HCT116 (cell line): ENCODE measurements at regions not wholly inside any gene's neighbourhood (a gene's known extent, or its start where the extent isn't known, plus 50 kb on each side); places are given as distances from the start of the nearest gene placed in this dataset.

Experiments used
- ATAC-seq: fragments of 200-7000 bp; cut with Tn5 transposase; 2 replicates; pipeline ENCODE4 v1.9.1; 2020; ENCODE audit warnings: mild to moderate bottlenecking, moderate library complexity
- BruUV-seq: library from RNA; stranded (reverse); fragments of 400-500 nt; replicated peaks from 2 replicates; lab custom pipeline; 2021; lab: Mats Ljungman, UMichigan
- CTCF ChIA-PET: fragments of 300-600 bp; sonication (Branson Sonifier 250); formaldehyde crosslinking; loops from one replicate; lab custom pipeline; 2021; ENCODE audit warnings: antibody characterized with exemption; lab: Charles Lee
- POLR2A ChIA-PET: fragments of 300-600, 350-600 bp; sonication (Branson Sonifier 250); formaldehyde crosslinking; loops from one replicate; lab custom pipeline; 2021; ENCODE audit warnings: antibody characterized with exemption; lab: Charles Lee
- RAD21 ChIA-PET, 2 experiments: fragments of 300-600 bp; sonication (Branson Sonifier 250); formaldehyde crosslinking; loops; one replicate each; lab custom pipeline; 2023; ENCODE audit warnings: low total read pairs in 2 of 2; ENCODE audit not compliant: uncharacterized antibody in 2 of 2, unreplicated experiment in 2 of 2, low non-redundant PET in 1 of 2; lab: Charles Lee
- DNase-seq: peaks from one replicate; pipeline ENCODE4 v3.0.0-alpha.2; 2010; ENCODE audit warnings: low read depth, low spot score
- H2AFZ ChIP-seq: fragments of 200-600 bp; shearing (Covaris generic), sonication (generic); 2 replicates; pipeline ENCODE4 v1.6.1; 2017; ENCODE audit warnings: low read depth, mixed run types, mixed read lengths, antibody characterized with exemption, low read length; ENCODE audit not compliant: poor library complexity, severe bottlenecking
- H3K27ac ChIP-seq: 2 replicates; pipeline ENCODE4 v1.5.1; 2012; ENCODE audit warnings: low read depth, low read length
- H3K27me3 ChIP-seq: fragments of 200-600 bp; sonication (generic); 2 replicates; pipeline ENCODE4 v1.6.1; 2016; ENCODE audit warnings: mixed run types, low read length, mixed read lengths; ENCODE audit not compliant: insufficient read depth
- H3K36me3 ChIP-seq, 2 experiments: fragments of 200-500 bp in 1 of 2; fragments of 200-600 bp in 1 of 2; sonication (Bioruptor generic) in 1 of 2; sonication (generic) in 1 of 2; 2 replicates each; pipeline versions ENCODE4 v1.5.1 to v1.6.1; 2014 to 2016; ENCODE audit warnings: low read length in 2 of 2, inconsistent platforms in 1 of 2, mixed read lengths in 1 of 2, mixed run types in 1 of 2; ENCODE audit not compliant: insufficient read depth in 2 of 2, control insufficient read depth in 1 of 2
- H3K4me1 ChIP-seq, 2 experiments: fragments of 200-600 bp in 1 of 2; sonication (generic) in 1 of 2; 2 replicates each; pipeline versions ENCODE4 v1.5.1 to v1.6.1; 2012 to 2017; ENCODE audit warnings: low read length in 2 of 2, inconsistent platforms in 1 of 2, mild to moderate bottlenecking in 1 of 2, mixed read lengths in 1 of 2, mixed run types in 1 of 2, moderate library complexity in 1 of 2; ENCODE audit not compliant: insufficient read depth in 2 of 2, control insufficient read depth in 1 of 2
- H3K4me2 ChIP-seq: fragments of 200-600 bp; sonication (generic); 2 replicates; pipeline ENCODE4 v1.6.1; 2017; ENCODE audit warnings: mixed run types, low read length, mixed read lengths
- H3K4me3 ChIP-seq, 2 experiments: fragments of 200-600 bp in 1 of 2; sonication (generic) in 1 of 2; replicated peaks in 1 of 2; 2 replicates each; pipeline ENCODE4 v1.5.1; 2011 to 2016; ENCODE audit warnings: low read length in 2 of 2, control low read depth in 1 of 2, low read depth in 1 of 2, mild to moderate bottlenecking in 1 of 2, mixed read lengths in 1 of 2, mixed run types in 1 of 2
- H3K79me2 ChIP-seq: fragments of 200-600 bp; sonication (generic); 2 replicates; pipeline ENCODE4 v1.6.1; 2017; ENCODE audit warnings: mild to moderate bottlenecking, mixed run types, low read length, moderate library complexity, mixed read lengths; ENCODE audit not compliant: insufficient read depth
- H3K9ac ChIP-seq: fragments of 200-600 bp; sonication (generic); 2 replicates; pipeline ENCODE4 v1.6.1; 2016; ENCODE audit warnings: low read length, mixed read lengths
- H3K9me2 ChIP-seq: fragments of 200-600 bp; sonication (generic), shearing (Covaris generic); 2 replicates; pipeline ENCODE4 v1.6.1; 2017; ENCODE audit warnings: mixed run types, mild to moderate bottlenecking, moderate library complexity; ENCODE audit not compliant: insufficient read depth
- H3K9me3 ChIP-seq, 2 experiments: fragments of 200-500 bp in 1 of 2; fragments of 200-600 bp in 1 of 2; sonication (Bioruptor generic) in 1 of 2; sonication (generic) in 1 of 2; 2 replicates each; pipeline ENCODE4 v1.6.1; 2014 to 2017; ENCODE audit warnings: low read length in 2 of 2, mixed read lengths in 2 of 2, inconsistent platforms in 1 of 2, low read depth in 1 of 2, mild to moderate bottlenecking in 1 of 2, mixed run types in 1 of 2, moderate library complexity in 1 of 2; ENCODE audit not compliant: control insufficient read depth in 1 of 2, insufficient read depth in 1 of 2
- H4K20me1 ChIP-seq: fragments of 200-600 bp; sonication (generic), shearing (Covaris generic); 2 replicates; pipeline ENCODE4 v1.6.1; 2017; ENCODE audit warnings: mixed run types, mild to moderate bottlenecking, moderate library complexity; ENCODE audit not compliant: insufficient read depth
- CEBPB ChIP-seq: IDR thresholded peaks from 2 replicates; pipeline ENCODE4 v1.6.1; 2012; ENCODE audit warnings: low read depth
- EGR1 ChIP-seq: IDR thresholded peaks from 2 replicates; pipeline ENCODE4 v1.6.1; 2012; ENCODE audit warnings: low read depth
- EZH2phosphoT487 ChIP-seq: fragments of 200-600 bp; IDR thresholded peaks from 2 replicates; pipeline ENCODE4 v1.6.1; 2018; ENCODE audit warnings: antibody characterized with exemption, borderline replicate concordance
- JUND ChIP-seq: IDR thresholded peaks from 2 replicates; pipeline ENCODE4 v1.6.1; 2012
- MAX ChIP-seq: IDR thresholded peaks from 2 replicates; pipeline ENCODE4 v1.6.1; 2012
- POLR2A ChIP-seq: IDR thresholded peaks from 2 replicates; pipeline ENCODE4 v1.7.0; 2011; ENCODE audit warnings: borderline replicate concordance; ENCODE audit not compliant: insufficient read depth, insufficient read length; ENCODE audit errors: extremely low read depth
- SIN3A ChIP-seq: IDR thresholded peaks from 2 replicates; pipeline ENCODE4 v1.6.1; 2012; ENCODE audit warnings: low read depth
- SP1 ChIP-seq: IDR thresholded peaks from 2 replicates; pipeline ENCODE4 v1.6.1; 2012; ENCODE audit warnings: low read depth
- SRF ChIP-seq: IDR thresholded peaks from 2 replicates; pipeline ENCODE4 v1.6.1; 2012; ENCODE audit warnings: low read depth
- TCF7L2 ChIP-seq: IDR thresholded peaks from 2 replicates; pipeline ENCODE4 v1.7.0; 2011; ENCODE audit warnings: borderline replicate concordance, inconsistent platforms; ENCODE audit not compliant: insufficient read depth, insufficient read length; ENCODE audit errors: extremely low read depth
- YY1 ChIP-seq: IDR thresholded peaks from 2 replicates; pipeline ENCODE4 v1.6.1; 2011; ENCODE audit warnings: low read length, low read depth, moderate library complexity, mild to moderate bottlenecking; ENCODE audit not compliant: insufficient replicate concordance; ENCODE audit errors: extremely low read depth
- ZNF274 ChIP-seq: fragments of 200-500 bp; sonication (Bioruptor generic); IDR thresholded peaks from 2 replicates; pipeline ENCODE4 v1.6.1; 2014; ENCODE audit warnings: mild to moderate bottlenecking, low read depth, low read length, inconsistent platforms
- intact Hi-C: fragments of 100-400 bp; cut with micrococcal nuclease; formaldehyde crosslinking; loops from 2 replicates; pipeline ENCODE4 v1.10.0; 2022
- TF ChIP-seq, protein P1 (sequence below): IDR thresholded peaks from 2 replicates; pipeline ENCODE4 v1.6.1; 2011; ENCODE audit warnings: mild to moderate bottlenecking, low read length, moderate library complexity; ENCODE audit not compliant: insufficient replicate concordance; ENCODE audit errors: extremely low read depth
- TF ChIP-seq, protein P2 (sequence below): IDR thresholded peaks from 2 replicates; pipeline ENCODE4 v1.6.1; 2012

DNA sequence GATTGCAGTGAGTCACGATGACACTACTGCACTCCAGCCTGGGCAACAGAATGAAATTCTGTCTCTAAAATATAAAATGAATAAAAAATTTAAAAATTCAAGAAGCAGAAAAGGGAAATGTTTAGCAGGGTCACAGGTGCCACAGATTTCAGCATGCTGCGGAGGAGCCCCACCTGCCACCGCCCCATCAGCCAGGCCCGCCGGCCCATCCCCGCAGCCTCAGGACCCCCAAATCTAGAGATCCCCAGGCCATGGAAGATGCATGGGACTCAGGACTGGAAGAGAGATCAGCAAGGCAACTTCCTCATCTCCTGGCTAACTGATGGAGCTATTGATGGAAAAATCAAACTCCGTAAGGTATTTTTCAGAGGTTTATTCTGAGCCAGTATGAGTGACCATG lies 208.2 kb downstream of the UQCRFS1 start:
- H3K27ac ChIP-seq, result no peak overlapping the region
- intact Hi-C loops, result no loop called here
- no peak for TF ChIP-seq CEBPB
- DNase-seq (no peak), ATAC-seq (no peak)
- H3K27me3 ChIP-seq, result no peaks in the 10 kb centered on the region
- H3K4me1 ChIP-seq, result no peaks in the 10 kb centered on the region
- no peaks in the 10 kb centered on the region for H3K9me2 ChIP-seq
- ChIA-PET RAD21 (no interaction called here), POLR2A (no interaction called here), CTCF (no interaction called here)
- no peak overlapping the region for H3K9ac ChIP-seq
- no peak overlapping the region for H3K4me2 ChIP-seq
- BruUV-seq, result no TSS peak
- H3K4me3 ChIP-seq, result no peak overlapping the region
- H3K36me3 ChIP-seq, result no peaks in the 10 kb centered on the region
- peaks cover 6 to 11% of the 10 kb centered on the region in 2 experiments; a peak in 2 of 4 replicates for H3K9me3 ChIP-seq
- no peaks in the 10 kb centered on the region for H3K79me2 ChIP-seq
- H2AFZ ChIP-seq, result no peak overlapping the region
- H4K20me1 ChIP-seq, result no peaks in the 10 kb centered on the region

GRCh38 chr19:29003641-29004409 lies 209.1 kb downstream of the UQCRFS1 start:
- no peak overlapping the region for H3K27ac ChIP-seq
- no peak overlapping the region for H3K4me2 ChIP-seq
- H3K9me2 ChIP-seq, result no peaks in the 10 kb centered on the region
- intact Hi-C loops, result no loop called here
- TF ChIP-seq EGR1, result no peak
- TF ChIP-seq, protein P1, sequence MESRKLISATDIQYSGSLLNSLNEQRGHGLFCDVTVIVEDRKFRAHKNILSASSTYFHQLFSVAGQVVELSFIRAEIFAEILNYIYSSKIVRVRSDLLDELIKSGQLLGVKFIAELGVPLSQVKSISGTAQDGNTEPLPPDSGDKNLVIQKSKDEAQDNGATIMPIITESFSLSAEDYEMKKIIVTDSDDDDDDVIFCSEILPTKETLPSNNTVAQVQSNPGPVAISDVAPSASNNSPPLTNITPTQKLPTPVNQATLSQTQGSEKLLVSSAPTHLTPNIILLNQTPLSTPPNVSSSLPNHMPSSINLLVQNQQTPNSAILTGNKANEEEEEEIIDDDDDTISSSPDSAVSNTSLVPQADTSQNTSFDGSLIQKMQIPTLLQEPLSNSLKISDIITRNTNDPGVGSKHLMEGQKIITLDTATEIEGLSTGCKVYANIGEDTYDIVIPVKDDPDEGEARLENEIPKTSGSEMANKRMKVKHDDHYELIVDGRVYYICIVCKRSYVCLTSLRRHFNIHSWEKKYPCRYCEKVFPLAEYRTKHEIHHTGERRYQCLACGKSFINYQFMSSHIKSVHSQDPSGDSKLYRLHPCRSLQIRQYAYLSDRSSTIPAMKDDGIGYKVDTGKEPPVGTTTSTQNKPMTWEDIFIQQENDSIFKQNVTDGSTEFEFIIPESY, result no peak
- TF ChIP-seq EZH2phosphoT487, result no peak
- TF ChIP-seq, protein P2, sequence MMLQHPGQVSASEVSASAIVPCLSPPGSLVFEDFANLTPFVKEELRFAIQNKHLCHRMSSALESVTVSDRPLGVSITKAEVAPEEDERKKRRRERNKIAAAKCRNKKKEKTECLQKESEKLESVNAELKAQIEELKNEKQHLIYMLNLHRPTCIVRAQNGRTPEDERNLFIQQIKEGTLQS, result no peak
- no peak for TF ChIP-seq ZNF274
- TF ChIP-seq MAX, result no peak
- no peak for TF ChIP-seq SIN3A
- TF ChIP-seq SP1, result no peak
- no peak for TF ChIP-seq SRF
- TF ChIP-seq JUND, result no peak
- no peak for TF ChIP-seq YY1
- TF ChIP-seq POLR2A, result no peak
- no peak for TF ChIP-seq TCF7L2
- TF ChIP-seq, all 23 proteins: peak for 0
- no peaks in the 10 kb centered on the region for H3K79me2 ChIP-seq
- peaks cover 6 to 15% of the 10 kb centered on the region in 2 experiments; a peak in 2 of 4 replicates for H3K9me3 ChIP-seq
- H2AFZ ChIP-seq, result no peak overlapping the region
- no peaks in the 10 kb centered on the region for H3K36me3 ChIP-seq
- BruUV-seq, result no TSS peak
- ChIA-PET CTCF (no interaction called here), POLR2A (no interaction called here), RAD21 (no interaction called here)
- H3K9ac ChIP-seq, result no peak overlapping the region
- H3K27me3 ChIP-seq, result no peaks in the 10 kb centered on the region
- H3K4me1 ChIP-seq, result no peaks in the 10 kb centered on the region
- no peaks in the 10 kb centered on the region for H4K20me1 ChIP-seq
- DNase-seq (no peak), ATAC-seq (no peak)
- H3K4me3 ChIP-seq, result no peak overlapping the region
